ENCODE measurements at regions not wholly inside any gene's neighbourhood (a gene's known extent, or its start where the extent isn't known, plus 50 kb on each side); places are given as distances from the start of the nearest gene placed in this dataset.

GRCh38 chr6:133591275-133591674 is 297.6 kb upstream of the TCF21 start:
- TF ChIP-seq CTCF (IDR thresholded peaks at IDR 0.05) (no peak), GABPA (IDR thresholded peaks at IDR 0.05; ENCODE audit: low read depth) (no peak), TAF1 (IDR thresholded peaks at IDR 0.05; ENCODE audit: borderline replicate concordance, low read depth, low read length) (no peak), USF2 (IDR thresholded peaks at IDR 0.05; ENCODE audit: borderline replicate concordance, low read depth, low read length) (no peak), RAD21 (IDR thresholded peaks at IDR 0.05; ENCODE audit: low read length) (no peak)
